ELF-1 (cell line): ENCODE measurements at regions not wholly inside any gene's neighbourhood (a gene's known extent, or its start where the extent isn't known, plus 50 kb on each side); places are given as distances from the start of the nearest gene placed in this dataset.

Source experiments
- DNase-seq: peaks from one replicate; pipeline ENCODE4 v3.0.0-alpha.2; 2016; ENCODE audit warnings: low read depth, low spot score

- no peak for DNase-seq
These were observed 172.6 kb upstream of the PIEZO2 start for GRCh38 chr18:11322006-11322405.

- no peak for DNase-seq
These were observed 171.6 kb upstream of the PIEZO2 start for GRCh38 chr18:11320986-11321385.

- no peak for DNase-seq
These were observed 167.2 kb upstream of the PIEZO2 start for GRCh38 chr18:11316546-11316945.

- peak; percentile 76 for DNase-seq
These were observed 161.2 kb upstream of the PIEZO2 start for GRCh38 chr18:11310476-11311086.

- DNase-seq: no peak
These were observed 159.8 kb upstream of the PIEZO2 start for GRCh38 chr18:11309172-11309571.

GRCh38 chr18:11308499-11308898 lies 159.1 kb upstream of the PIEZO2 start:
- DNase-seq: no peak

GRCh38 chr18:11307716-11308115 lies 158.3 kb upstream of the PIEZO2 start:
- no peak for DNase-seq

GRCh38 chr18:11305507-11305906 lies 156.1 kb upstream of the PIEZO2 start:
- peak; percentile 46 for DNase-seq

- DNase-seq: no peak
These were observed 155.6 kb upstream of the PIEZO2 start for GRCh38 chr18:11304928-11305327.

GRCh38 chr18:11296946-11297345 lies 147.6 kb upstream of the PIEZO2 start:
- no peak for DNase-seq

- DNase-seq: no peak
These were observed 144.4 kb upstream of the PIEZO2 start for GRCh38 chr18:11293794-11294193.

GRCh38 chr18:11290786-11291185 lies 141.4 kb upstream of the PIEZO2 start:
- no peak for DNase-seq

GRCh38 chr18:11289248-11289647 lies 139.9 kb upstream of the PIEZO2 start:
- no peak for DNase-seq

GRCh38 chr18:11288401-11288800 lies 139.0 kb upstream of the PIEZO2 start:
- no peak for DNase-seq

GRCh38 chr18:11286431-11286830 lies 137.1 kb upstream of the PIEZO2 start:
- DNase-seq: no peak

GRCh38 chr18:11284811-11285210 lies 135.4 kb upstream of the PIEZO2 start:
- no peak for DNase-seq

- no peak for DNase-seq
These were observed 135.0 kb upstream of the PIEZO2 start for GRCh38 chr18:11284349-11284748.

- no peak for DNase-seq
These were observed 134.3 kb upstream of the PIEZO2 start for GRCh38 chr18:11283479-11284161.

GRCh38 chr18:11279461-11279860 lies 130.1 kb upstream of the PIEZO2 start:
- DNase-seq: no peak

- DNase-seq: no peak
These were observed 127.3 kb upstream of the PIEZO2 start for GRCh38 chr18:11276678-11277077.

GRCh38 chr18:11274144-11274794 lies 124.9 kb upstream of the PIEZO2 start:
- no peak for DNase-seq

GRCh38 chr18:11272516-11272915 lies 123.1 kb upstream of the PIEZO2 start:
- DNase-seq: no peak

GRCh38 chr18:11271954-11272353 lies 122.6 kb upstream of the PIEZO2 start:
- DNase-seq: no peak
